ENCODE measurements at regions not wholly inside any gene's neighbourhood (a gene's known extent, or its start where the extent isn't known, plus 50 kb on each side); places are given as distances from the start of the nearest gene placed in this dataset.
"Not testable (repeated sequence)": the region's sequence is repeated elsewhere in the genome, so short reads cannot be mapped to it uniquely, and the experiment has no call there.

GRCh38 chr10:8401531-8401930, 347.0 kb downstream of the GATA3 start:
- DNase-seq (ENCODE audit: low spot score) = no peak
- intact Hi-C loops (cut with DNase I) = no loop called here

GRCh38 chr10:8402576-8402975, 348.1 kb downstream of the GATA3 start:
- intact Hi-C loops (cut with DNase I) = no loop called here
- no peak for DNase-seq (ENCODE audit: low spot score)

- intact Hi-C loops (cut with DNase I) = no loop called here
- no peak for DNase-seq (ENCODE audit: low spot score)
These were observed 349.4 kb downstream of the GATA3 start for GRCh38 chr10:8403711-8404371.

- intact Hi-C loops (cut with DNase I) = no loop called here
- no peak for DNase-seq (ENCODE audit: low spot score)
These were observed 350.2 kb downstream of the GATA3 start for GRCh38 chr10:8404721-8405120.

GRCh38 chr10:8405596-8405995, 351.1 kb downstream of the GATA3 start:
- no peak for DNase-seq (ENCODE audit: low spot score)
- intact Hi-C loops (cut with DNase I) = no loop called here

GRCh38 chr10:8407501-8408021, 353.1 kb downstream of the GATA3 start:
- DNase-seq (ENCODE audit: low spot score) = no peak
- intact Hi-C loops (cut with DNase I) = no loop called here

- DNase-seq (ENCODE audit: low spot score) = no peak
- intact Hi-C loops (cut with DNase I) = no loop called here
These were observed 356.0 kb downstream of the GATA3 start for GRCh38 chr10:8410506-8410905.

- intact Hi-C loops (cut with DNase I) = no loop called here
- DNase-seq (ENCODE audit: low spot score) = no peak
These were observed 358.1 kb downstream of the GATA3 start for GRCh38 chr10:8412541-8412940.

- intact Hi-C loops (cut with DNase I) = not testable (repeated sequence)
These were observed 360.5 kb downstream of the GATA3 start for GRCh38 chr10:8415029-8415428.

GRCh38 chr10:8416192-8416701, 361.8 kb downstream of the GATA3 start:
- DNase-seq (ENCODE audit: low spot score) = no peak
- intact Hi-C loops (cut with DNase I) = no loop called here

More at GRCh38 chr10:8415029-8415428, 360.5 kb downstream of the GATA3 start:
- DNase-seq (ENCODE audit: low spot score) = not testable (repeated sequence)

- intact Hi-C loops (cut with DNase I) = no loop called here
- DNase-seq (ENCODE audit: low spot score) = no peak
These were observed 362.3 kb downstream of the GATA3 start for GRCh38 chr10:8416760-8417159.

- intact Hi-C loops (cut with DNase I) = no loop called here
- no peak for DNase-seq (ENCODE audit: low spot score)
These were observed 363.1 kb downstream of the GATA3 start for GRCh38 chr10:8417631-8418030.

- intact Hi-C loops (cut with DNase I) = no loop called here
- no peak for DNase-seq (ENCODE audit: low spot score)
These were observed 364.1 kb downstream of the GATA3 start for GRCh38 chr10:8418631-8419030.

- DNase-seq (ENCODE audit: low spot score) = no peak
- intact Hi-C loops (cut with DNase I) = no loop called here
These were observed 365.7 kb downstream of the GATA3 start for GRCh38 chr10:8420182-8420581.

GRCh38 chr10:8424555-8425211, 370.2 kb downstream of the GATA3 start:
- intact Hi-C loops (cut with DNase I) = no loop called here
- no peak for DNase-seq (ENCODE audit: low spot score)

GRCh38 chr10:8428654-8429053, 374.2 kb downstream of the GATA3 start:
- DNase-seq (ENCODE audit: low spot score) = no peak
- intact Hi-C loops (cut with DNase I) = no loop called here

GRCh38 chr10:8430321-8430720, 375.8 kb downstream of the GATA3 start:
- intact Hi-C loops (cut with DNase I) = no loop called here
- DNase-seq (ENCODE audit: low spot score) = no peak

GRCh38 chr10:8431511-8431910, 377.0 kb downstream of the GATA3 start:
- intact Hi-C loops (cut with DNase I) = no loop called here
- no peak for DNase-seq (ENCODE audit: low spot score)

- intact Hi-C loops (cut with DNase I) = no loop called here
- no peak for DNase-seq (ENCODE audit: low spot score)
These were observed 380.9 kb downstream of the GATA3 start for GRCh38 chr10:8435186-8436055.

- intact Hi-C loops (cut with DNase I) = no loop called here
- DNase-seq (ENCODE audit: low spot score) = no peak
These were observed 383.4 kb downstream of the GATA3 start for GRCh38 chr10:8437896-8438295.

All from cardiac septum (tissue), 1 donor.